ENCODE measurements at regions not wholly inside any gene's neighbourhood (a gene's known extent, or its start where the extent isn't known, plus 50 kb on each side); places are given as distances from the start of the nearest gene placed in this dataset.

- no peaks in the 10 kb centered on the region for H3K4me1 ChIP-seq (ENCODE audit: insufficient read depth, low read length)
- H3K36me3 ChIP-seq (ENCODE audit: insufficient read depth, low read length) = no peaks in the 10 kb centered on the region
- Mint-ChIP-seq H3K4me1 (ENCODE audit: low read depth) (no peaks in the 10 kb centered on the region), H3K27me3 (no peaks in the 10 kb centered on the region), H3K27ac (no peak overlapping the region), H3K9me3 (peaks cover 2% of the 10 kb centered on the region), H3K36me3 (ENCODE audit: low read depth) (no peaks in the 10 kb centered on the region), H3K4me3 (no peak overlapping the region)
- H3K27me3 ChIP-seq (ENCODE audit: control insufficient read depth in 1 of 2, insufficient read depth in 2 of 2, low read length in 2 of 2) = no peaks in the 10 kb centered on the region
- intact Hi-C loops (cut with DNase I, micrococcal nuclease) = no loop called here
- H3K4me3 ChIP-seq (ENCODE audit: low read length) = no peak overlapping the region
- TF ChIP-seq, protein P1, sequence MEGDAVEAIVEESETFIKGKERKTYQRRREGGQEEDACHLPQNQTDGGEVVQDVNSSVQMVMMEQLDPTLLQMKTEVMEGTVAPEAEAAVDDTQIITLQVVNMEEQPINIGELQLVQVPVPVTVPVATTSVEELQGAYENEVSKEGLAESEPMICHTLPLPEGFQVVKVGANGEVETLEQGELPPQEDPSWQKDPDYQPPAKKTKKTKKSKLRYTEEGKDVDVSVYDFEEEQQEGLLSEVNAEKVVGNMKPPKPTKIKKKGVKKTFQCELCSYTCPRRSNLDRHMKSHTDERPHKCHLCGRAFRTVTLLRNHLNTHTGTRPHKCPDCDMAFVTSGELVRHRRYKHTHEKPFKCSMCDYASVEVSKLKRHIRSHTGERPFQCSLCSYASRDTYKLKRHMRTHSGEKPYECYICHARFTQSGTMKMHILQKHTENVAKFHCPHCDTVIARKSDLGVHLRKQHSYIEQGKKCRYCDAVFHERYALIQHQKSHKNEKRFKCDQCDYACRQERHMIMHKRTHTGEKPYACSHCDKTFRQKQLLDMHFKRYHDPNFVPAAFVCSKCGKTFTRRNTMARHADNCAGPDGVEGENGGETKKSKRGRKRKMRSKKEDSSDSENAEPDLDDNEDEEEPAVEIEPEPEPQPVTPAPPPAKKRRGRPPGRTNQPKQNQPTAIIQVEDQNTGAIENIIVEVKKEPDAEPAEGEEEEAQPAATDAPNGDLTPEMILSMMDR (IDR thresholded peaks at IDR 0.05) = no peak
- H3K27ac ChIP-seq (ENCODE audit: low read depth in 1 of 2, low read length in 2 of 2) = no peak overlapping the region
- CTCF ChIA-PET = no interaction called here
- DNase-seq = no peak
- H3K9me3 ChIP-seq (ENCODE audit: control insufficient read depth in 1 of 2, insufficient read depth in 1 of 2, low read length in 2 of 2) = no peaks in the 10 kb centered on the region
- ATAC-seq (ENCODE audit: poor library complexity) = no peak
- POLR2A ChIA-PET = no interaction called here
Measured at GRCh38 chr14:86824167-86824566, 1168.8 kb downstream of the GALC start.

GRCh38 chr14:86823581-86823980 is 1169.4 kb downstream of the GALC start:
- Mint-ChIP-seq H3K27ac (no peak overlapping the region), H3K36me3 (ENCODE audit: low read depth) (no peaks in the 10 kb centered on the region), H3K27me3 (no peaks in the 10 kb centered on the region), H3K9me3 (peaks cover 2% of the 10 kb centered on the region), H3K4me3 (no peak overlapping the region), H3K4me1 (ENCODE audit: low read depth) (no peaks in the 10 kb centered on the region)
- H3K27ac ChIP-seq (ENCODE audit: low read depth in 1 of 2, low read length in 2 of 2) = no peak overlapping the region
- intact Hi-C loops (cut with DNase I, micrococcal nuclease) = no loop called here
- H3K4me3 ChIP-seq (ENCODE audit: low read length) = no peak overlapping the region
- POLR2A ChIA-PET = no interaction called here
- TF ChIP-seq, protein P1 (IDR thresholded peaks at IDR 0.05) = no peak
- DNase-seq (no peak), ATAC-seq (ENCODE audit: poor library complexity) (no peak)
- no peaks in the 10 kb centered on the region for H3K4me1 ChIP-seq (ENCODE audit: insufficient read depth, low read length)
- CTCF ChIA-PET = no interaction called here
- no peaks in the 10 kb centered on the region for H3K27me3 ChIP-seq (ENCODE audit: control insufficient read depth in 1 of 2, insufficient read depth in 2 of 2, low read length in 2 of 2)
- no peaks in the 10 kb centered on the region for H3K36me3 ChIP-seq (ENCODE audit: insufficient read depth, low read length)
- no peaks in the 10 kb centered on the region for H3K9me3 ChIP-seq (ENCODE audit: control insufficient read depth in 1 of 2, insufficient read depth in 1 of 2, low read length in 2 of 2)

- Mint-ChIP-seq H3K36me3 (ENCODE audit: low read depth) (no peaks in the 10 kb centered on the region), H3K9me3 (peaks cover 17% of the 10 kb centered on the region), H3K4me1 (ENCODE audit: low read depth) (no peaks in the 10 kb centered on the region), H3K4me3 (no peak overlapping the region), H3K27ac (no peak overlapping the region), H3K27me3 (no peaks in the 10 kb centered on the region)
- CTCF ChIA-PET = no interaction called here
- intact Hi-C loops (cut with DNase I, micrococcal nuclease) = no loop called here
- H3K36me3 ChIP-seq (ENCODE audit: insufficient read depth, low read length) = no peaks in the 10 kb centered on the region
- no peaks in the 10 kb centered on the region for H3K4me1 ChIP-seq (ENCODE audit: insufficient read depth, low read length)
- DNase-seq (no peak), ATAC-seq (ENCODE audit: poor library complexity) (no peak)
- TF ChIP-seq, protein P1 (IDR thresholded peaks at IDR 0.05) = no peak
- no peak overlapping the region for H3K4me3 ChIP-seq (ENCODE audit: low read length)
- POLR2A ChIA-PET = no interaction called here
- no peaks in the 10 kb centered on the region for H3K27me3 ChIP-seq (ENCODE audit: control insufficient read depth in 1 of 2, insufficient read depth in 2 of 2, low read length in 2 of 2)
- H3K9me3 ChIP-seq (ENCODE audit: control insufficient read depth in 1 of 2, insufficient read depth in 1 of 2, low read length in 2 of 2) = no peaks in the 10 kb centered on the region
- H3K27ac ChIP-seq (ENCODE audit: low read depth in 1 of 2, low read length in 2 of 2) = no peak overlapping the region
Measured at GRCh38 chr14:86815341-86815740, 1177.6 kb downstream of the GALC start.
